NCI-H526 treated with DMSO at 0.1 percent for 48 hours (cell line): ENCODE measurements at regions not wholly inside any gene's neighbourhood (a gene's known extent, or its start where the extent isn't known, plus 50 kb on each side); places are given as distances from the start of the nearest gene placed in this dataset.

Source experiments
- DNase-seq: peaks from one replicate; lab custom pipeline; 2025; lab: John Stamatoyannopoulos, UW

- no peak for DNase-seq
These were observed 147.4 kb upstream of the MAOA start for GRCh38 chrX:43508694-43509093.

- no peak for DNase-seq
These were observed 145.9 kb upstream of the MAOA start for GRCh38 chrX:43510209-43510608.

- DNase-seq, result no peak
These were observed 143.0 kb upstream of the MAOA start for GRCh38 chrX:43513085-43513484.

- DNase-seq, result no peak
These were observed 141.3 kb upstream of the MAOA start for GRCh38 chrX:43514820-43515219.

- DNase-seq, result no peak
These were observed 133.5 kb upstream of the MAOA start for GRCh38 chrX:43522582-43522981.

GRCh38 chrX:43525901-43526610 lies 130.0 kb upstream of the MAOA start:
- DNase-seq, result no peak

GRCh38 chrX:43526878-43527277 lies 129.2 kb upstream of the MAOA start:
- no peak for DNase-seq

- DNase-seq, result no peak
These were observed 128.3 kb upstream of the MAOA start for GRCh38 chrX:43527801-43528200.

- DNase-seq, result no peak
These were observed 125.3 kb upstream of the MAOA start for GRCh38 chrX:43530837-43531236.

- DNase-seq, result no peak
These were observed 115.8 kb upstream of the MAOA start for GRCh38 chrX:43540318-43540717.

- no peak for DNase-seq
These were observed 104.5 kb upstream of the MAOA start for GRCh38 chrX:43551590-43551989.

- DNase-seq, result no peak
These were observed 103.9 kb upstream of the MAOA start for GRCh38 chrX:43552156-43552555.

GRCh38 chrX:43552703-43553102 lies 103.4 kb upstream of the MAOA start:
- DNase-seq, result no peak

- no peak for DNase-seq
These were observed 102.8 kb upstream of the MAOA start for GRCh38 chrX:43553257-43553656.

GRCh38 chrX:43556207-43556606 lies 99.9 kb upstream of the MAOA start:
- DNase-seq, result no peak

- peak; percentile 10 for DNase-seq
These were observed 98.3 kb upstream of the MAOA start for GRCh38 chrX:43557792-43558191.

- DNase-seq, result peak; percentile 16
These were observed 96.5 kb upstream of the MAOA start for GRCh38 chrX:43559644-43560043.

GRCh38 chrX:43560247-43560946 lies 95.7 kb upstream of the MAOA start:
- DNase-seq, result no peak

- DNase-seq, result no peak
These were observed 93.7 kb upstream of the MAOA start for GRCh38 chrX:43562372-43562771.

- no peak for DNase-seq
These were observed 91.1 kb upstream of the MAOA start for GRCh38 chrX:43564953-43565352.

- no peak for DNase-seq
These were observed 89.9 kb upstream of the MAOA start for GRCh38 chrX:43566170-43566569.

GRCh38 chrX:43573441-43574015 lies 82.6 kb upstream of the MAOA start:
- DNase-seq, result no peak

- DNase-seq, result no peak
These were observed 75.5 kb upstream of the MAOA start for GRCh38 chrX:43580621-43581020.
